ENCODE measurements at regions not wholly inside any gene's neighbourhood (a gene's known extent, or its start where the extent isn't known, plus 50 kb on each side); places are given as distances from the start of the nearest gene placed in this dataset.

- TF ChIP-seq CTCF (conservative IDR thresholded peaks at IDR 0.05; ENCODE audit: low read depth, low read length) (no peak), EZH2 (IDR thresholded peaks at IDR 0.05; ENCODE audit: low read length, unreplicated experiment) (no peak)
Measured at GRCh38 chr16:52874042-52874441, 178.7 kb downstream of the CHD9NB start.

Data from PC-3 (cell line).